ENCODE measurements at regions not wholly inside any gene's neighbourhood (a gene's known extent, or its start where the extent isn't known, plus 50 kb on each side); places are given as distances from the start of the nearest gene placed in this dataset.

GRCh38 chr6:9101920-9102319, 666.6 kb upstream of the SLC35B3 start (continued):
- TF ChIP-seq ZBTB33 (IDR thresholded peaks at IDR 0.05; ENCODE audit: extremely low read depth, insufficient replicate concordance, low read length) (no peak), CTCF (IDR thresholded peaks at IDR 0.05 in 2 of 3, conservative IDR thresholded peaks at IDR 0.05 in 1 of 3; ENCODE audit: borderline replicate concordance in 1 of 3, insufficient read depth in 1 of 3, low read depth in 2 of 3, low read length in 2 of 3) (no peak)

GRCh38 chr6:9100869-9101580, 665.7 kb upstream of the SLC35B3 start:
- ChIA-PET RAD21 (ENCODE audit: low non-redundant PET in 1 of 2, low total read pairs in 2 of 2, uncharacterized antibody in 2 of 2, unreplicated experiment in 2 of 2) (no interaction called here), POLR2A (no interaction called here), CTCF (no interaction called here)
- Histone ChIP-seq H3K4me2 (ENCODE audit: low read length) (no peak overlapping the region), H3K27ac (ENCODE audit: low read depth, low read length) (no peak overlapping the region), H3K9me3 (ENCODE audit: control insufficient read depth in 1 of 2, insufficient read depth in 1 of 2, low read depth in 1 of 2, low read length in 2 of 2) (no peaks in the 10 kb centered on the region), H3K4me3 (replicated peaks in 1 of 2; ENCODE audit: low read depth in 1 of 2, low read length in 2 of 2) (no peak overlapping the region), H2AFZ (ENCODE audit: low read depth, low read length, poor library complexity, severe bottlenecking) (no peak overlapping the region), H4K20me1 (ENCODE audit: insufficient read depth) (no peaks in the 10 kb centered on the region), H3K9ac (ENCODE audit: low read length) (no peak overlapping the region), H3K4me1 (ENCODE audit: control insufficient read depth in 1 of 2, insufficient read depth in 2 of 2, low read length in 2 of 2) (no peaks in the 10 kb centered on the region), H3K36me3 (ENCODE audit: control insufficient read depth in 1 of 2, insufficient read depth in 2 of 2, low read length in 2 of 2) (no peaks in the 10 kb centered on the region), H3K79me2 (ENCODE audit: insufficient read depth, low read length) (no peaks in the 10 kb centered on the region), H3K9me2 (ENCODE audit: insufficient read depth) (no peaks in the 10 kb centered on the region), H3K27me3 (ENCODE audit: insufficient read depth, low read length) (no peaks in the 10 kb centered on the region)
- intact Hi-C loops (cut with micrococcal nuclease): no loop called here
- DNase-seq (ENCODE audit: low read depth, low spot score) (no peak), ATAC-seq (no peak)
- no TSS peak for BruUV-seq (replicated peaks)
- TF ChIP-seq POLR2AphosphoS5 (IDR thresholded peaks at IDR 0.05; ENCODE audit: low read depth, low read length) (no peak), TCF7L2 (IDR thresholded peaks at IDR 0.05; ENCODE audit: borderline replicate concordance, extremely low read depth, insufficient read depth, insufficient read length) (no peak), POLR2A (IDR thresholded peaks at IDR 0.05; ENCODE audit: borderline replicate concordance, extremely low read depth, insufficient read depth, insufficient read length) (no peak), SRF (IDR thresholded peaks at IDR 0.05; ENCODE audit: low read depth) (no peak), REST (IDR thresholded peaks at IDR 0.05; ENCODE audit: low read depth) (no peak), YY1 (IDR thresholded peaks at IDR 0.05; ENCODE audit: extremely low read depth, insufficient replicate concordance, low read depth, low read length) (no peak), ZFX (IDR thresholded peaks at IDR 0.05) (no peak), CBX3 (IDR thresholded peaks at IDR 0.05; ENCODE audit: low read depth) (no peak), CEBPB (IDR thresholded peaks at IDR 0.05; ENCODE audit: low read depth) (no peak), ZNF274 (IDR thresholded peaks at IDR 0.05; ENCODE audit: low read depth, low read length) (no peak), ELF1 (IDR thresholded peaks at IDR 0.05; ENCODE audit: borderline replicate concordance, low read depth) (no peak), RAD21 (IDR thresholded peaks at IDR 0.05; ENCODE audit: low read depth) (no peak), JUND (IDR thresholded peaks at IDR 0.05) (no peak), SIN3A (IDR thresholded peaks at IDR 0.05; ENCODE audit: low read depth) (no peak)
